GM18909 (cell line): ENCODE measurements at regions not wholly inside any gene's neighbourhood (a gene's known extent, or its start where the extent isn't known, plus 50 kb on each side); places are given as distances from the start of the nearest gene placed in this dataset.
"Not testable (repeated sequence)": the region's sequence is repeated elsewhere in the genome, so short reads cannot be mapped to it uniquely, and the experiment has no call there.

Experiments used
- ATAC-seq: cut with Tn5 transposase; IDR thresholded peaks from one replicate; pipeline ENCODE4 v1.9.1; 2021; ENCODE audit warnings: mild to moderate bottlenecking; ENCODE audit not compliant: unreplicated experiment, poor library complexity

DNA sequence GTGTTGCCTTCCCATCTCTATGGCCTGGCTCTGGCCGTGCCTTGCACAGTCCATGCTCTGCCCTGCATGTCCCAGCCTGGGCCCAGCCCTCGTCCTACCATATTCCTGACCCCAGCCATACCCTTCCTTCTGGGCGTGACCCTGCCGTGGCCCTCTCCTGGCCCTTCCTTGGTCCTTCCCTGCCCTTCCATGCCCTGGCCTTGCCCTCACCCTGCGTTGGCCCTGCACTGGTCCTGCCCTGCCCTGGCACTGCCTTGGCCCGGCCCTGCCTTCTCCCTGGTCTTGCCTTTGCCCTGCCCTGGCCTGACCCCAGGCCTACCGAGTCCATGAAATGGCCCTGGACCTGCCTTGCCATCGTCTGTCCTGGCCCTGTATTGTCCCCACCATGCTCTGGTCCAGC, 1561.8 kb downstream of the RPIA start:
- ATAC-seq, result not testable (repeated sequence)

DNA sequence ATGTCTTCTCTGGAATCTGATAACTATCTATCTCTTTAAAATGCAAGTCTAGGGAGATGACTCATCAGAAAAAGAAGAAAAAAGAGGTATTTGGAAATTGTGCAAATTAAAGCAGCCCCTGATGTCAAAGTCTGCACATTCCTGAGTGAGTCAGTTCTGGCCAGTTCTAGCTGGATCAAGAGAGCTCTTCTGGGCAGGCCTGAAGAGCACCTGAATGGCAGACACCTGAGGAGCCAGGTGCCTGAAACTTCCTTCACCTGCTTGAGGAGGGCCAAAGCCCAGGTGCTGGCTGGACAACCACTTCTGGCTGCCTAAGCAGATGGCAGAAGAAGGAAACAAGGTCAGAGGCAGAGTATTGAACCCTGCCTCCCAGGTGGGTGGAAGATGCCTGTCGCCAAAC, 1575.4 kb downstream of the RPIA start:
- ATAC-seq, result not testable (repeated sequence)

DNA sequence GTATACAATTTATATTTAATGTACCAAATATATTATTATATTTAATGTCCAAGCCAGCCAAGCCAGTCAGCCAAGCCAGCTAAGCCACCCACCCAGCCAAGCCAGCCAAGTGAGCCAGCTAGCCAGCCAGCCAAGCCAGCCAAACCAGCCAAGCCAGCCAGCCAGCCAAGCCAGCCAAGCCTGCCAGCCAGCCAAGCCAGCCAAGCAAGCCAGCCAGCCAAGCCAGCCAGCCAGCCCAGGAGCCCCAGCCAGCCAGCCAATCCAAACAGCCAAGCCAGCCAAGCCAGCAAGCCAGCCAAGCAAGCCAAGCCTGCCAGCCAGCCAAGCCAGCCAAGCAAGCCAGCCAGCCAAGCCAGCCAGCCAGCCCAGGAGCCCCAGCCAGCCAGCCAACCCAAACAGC, 1596.3 kb downstream of the RPIA start:
- not testable (repeated sequence) for ATAC-seq

DNA sequence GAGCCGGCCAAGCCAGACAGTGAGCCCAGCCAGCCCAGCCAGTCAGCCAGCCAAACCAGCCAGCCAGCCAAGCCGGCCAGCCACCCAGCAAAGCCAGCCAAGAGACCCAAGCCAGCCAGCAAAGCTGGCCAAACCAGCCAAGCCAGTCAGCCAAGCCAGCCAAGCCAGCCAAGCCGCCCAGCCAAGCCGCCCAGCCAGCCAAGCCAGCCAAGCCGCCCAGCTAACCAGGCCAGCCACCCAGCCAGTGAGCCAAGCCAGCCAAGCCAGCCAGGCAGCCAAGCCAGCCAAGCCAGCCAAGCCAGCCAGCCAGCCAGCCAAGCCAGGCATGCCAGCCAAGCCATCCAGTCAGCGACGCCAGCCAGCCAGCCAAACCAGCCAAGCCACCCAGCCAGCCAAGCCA, 1596.9 kb downstream of the RPIA start:
- not testable (repeated sequence) for ATAC-seq

DNA sequence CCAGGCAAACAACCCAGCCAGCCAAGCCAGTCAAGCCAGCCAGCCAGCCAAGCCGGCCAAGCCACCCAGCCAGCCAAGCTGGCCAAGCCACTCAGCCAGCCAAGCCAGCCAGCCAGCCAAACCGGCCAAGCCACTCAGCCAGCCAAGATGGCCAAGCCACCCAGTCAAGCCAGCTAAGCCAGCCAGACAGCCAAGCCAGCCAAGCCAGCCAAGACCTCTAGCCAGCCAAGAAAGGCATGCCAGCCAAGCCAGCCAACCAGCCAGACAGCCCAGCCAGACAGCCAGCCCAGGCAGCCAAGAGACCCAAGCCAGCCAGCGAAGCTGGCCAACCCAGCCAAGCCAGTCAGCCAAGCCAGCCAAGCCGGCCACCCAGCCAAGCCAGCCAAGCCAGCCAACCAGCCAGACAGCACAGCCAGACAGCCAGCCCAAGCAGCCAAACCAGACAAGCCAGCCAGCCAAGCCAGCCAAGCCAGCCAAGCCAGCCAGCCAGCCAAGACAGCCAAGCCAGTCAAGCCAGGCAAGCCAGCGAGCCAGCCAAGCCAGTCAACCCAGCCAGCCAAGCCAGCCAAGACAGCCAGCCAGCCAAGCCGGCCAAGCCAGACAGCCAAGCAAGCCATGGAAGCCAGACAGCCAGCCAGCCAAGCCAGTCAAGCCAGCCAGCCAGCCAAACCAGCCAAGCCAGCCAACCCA, 1598.0 kb downstream of the RPIA start:
- not testable (repeated sequence) for ATAC-seq

DNA sequence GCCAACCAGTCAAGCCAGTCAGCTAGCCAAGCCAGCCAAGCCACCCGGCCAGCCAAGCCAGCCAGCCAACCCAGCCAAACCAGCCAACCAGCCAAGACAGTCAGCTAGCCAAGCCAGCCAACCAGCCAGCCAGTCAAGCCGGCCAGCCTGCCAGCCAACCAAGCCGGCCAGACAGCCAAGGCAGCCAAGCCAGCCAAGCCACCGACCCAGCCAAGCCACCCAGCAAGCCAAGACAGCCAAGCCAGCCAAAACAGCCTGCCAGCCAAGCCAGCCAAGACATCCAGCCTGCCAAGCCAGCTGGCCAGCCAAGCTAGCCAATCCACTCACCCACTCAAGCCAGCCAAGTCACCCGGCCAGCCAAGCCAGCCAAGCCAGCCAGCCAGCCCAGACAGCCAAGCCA, 1599.2 kb downstream of the RPIA start:
- ATAC-seq, result not testable (repeated sequence)

DNA sequence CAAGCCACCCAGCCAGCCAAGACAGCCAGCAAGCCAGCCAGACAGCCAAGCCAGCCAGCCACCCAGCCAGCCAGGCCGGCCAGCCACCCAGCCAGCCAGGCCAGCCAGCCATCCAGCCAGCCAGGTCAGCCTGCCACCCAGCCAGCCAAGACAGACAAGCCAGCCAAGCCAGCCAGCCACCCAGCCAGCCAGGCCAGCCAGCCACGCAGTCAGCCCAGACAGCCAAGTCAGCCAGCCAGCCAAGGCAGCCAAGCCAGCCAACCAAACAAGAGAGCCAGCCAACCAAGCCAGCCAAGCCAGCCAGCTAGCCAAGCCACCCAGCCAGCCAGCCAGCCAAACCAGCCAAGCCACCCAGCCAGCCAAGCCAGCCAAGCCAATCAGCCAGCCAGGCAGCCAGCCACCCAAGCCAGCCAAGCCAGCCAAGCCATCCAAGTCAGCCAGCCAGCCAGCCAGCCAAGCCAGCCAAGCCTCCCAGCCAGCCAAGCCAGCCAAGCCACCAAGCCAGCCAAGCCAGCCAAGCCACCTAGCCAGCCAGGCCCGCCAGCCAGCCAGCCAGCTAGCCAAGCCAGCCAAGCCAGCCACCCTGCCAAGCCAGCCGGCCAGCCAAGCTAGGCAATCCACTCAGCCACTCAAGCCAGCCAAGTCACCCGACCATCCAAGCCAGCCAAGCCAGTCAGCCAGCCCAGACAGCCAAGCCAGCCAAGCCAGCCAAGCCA, 1599.9 kb downstream of the RPIA start:
- not testable (repeated sequence) for ATAC-seq

DNA sequence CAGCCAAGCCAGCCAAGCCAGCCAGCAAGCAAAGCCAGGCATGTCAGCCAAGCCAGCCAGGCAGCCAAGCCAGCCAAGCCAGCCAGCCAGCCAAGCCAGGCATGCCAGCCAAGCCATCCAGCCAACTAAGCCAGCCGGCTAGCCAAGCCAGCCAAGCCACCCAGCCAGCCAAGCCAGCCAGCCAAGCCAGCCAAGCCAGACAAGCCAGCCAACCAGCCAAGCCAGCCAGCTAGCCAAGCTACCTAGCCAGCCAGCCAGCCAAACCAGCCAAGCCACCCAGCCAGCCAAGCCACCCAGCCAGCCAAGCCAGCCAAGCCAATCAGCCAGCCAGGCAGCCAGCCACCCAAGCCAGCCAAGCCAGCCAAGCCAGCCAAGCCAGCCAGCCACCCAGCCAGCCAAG, 1600.5 kb downstream of the RPIA start:
- ATAC-seq, result not testable (repeated sequence)

DNA sequence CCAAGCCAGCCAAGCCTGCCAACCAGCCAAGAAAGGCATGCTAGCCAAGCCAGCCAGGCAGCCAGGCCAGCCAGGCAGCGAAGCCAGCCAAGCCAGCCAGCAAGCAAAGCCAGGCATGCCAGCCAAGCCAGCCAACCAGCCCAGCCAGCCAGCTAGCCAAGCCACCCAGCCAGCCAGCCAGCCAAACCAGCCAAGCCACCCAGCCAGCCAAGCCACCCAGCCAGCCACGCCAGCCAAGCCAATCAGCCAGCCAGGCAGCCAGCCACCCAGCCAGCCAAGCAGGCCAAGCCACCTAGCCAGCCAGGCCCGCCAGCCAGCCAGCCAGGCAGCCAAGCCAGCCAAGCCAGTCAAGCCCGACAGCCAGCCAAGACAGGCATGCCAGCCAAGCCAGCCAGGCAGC, 1601.0 kb downstream of the RPIA start:
- ATAC-seq, result not testable (repeated sequence)

DNA sequence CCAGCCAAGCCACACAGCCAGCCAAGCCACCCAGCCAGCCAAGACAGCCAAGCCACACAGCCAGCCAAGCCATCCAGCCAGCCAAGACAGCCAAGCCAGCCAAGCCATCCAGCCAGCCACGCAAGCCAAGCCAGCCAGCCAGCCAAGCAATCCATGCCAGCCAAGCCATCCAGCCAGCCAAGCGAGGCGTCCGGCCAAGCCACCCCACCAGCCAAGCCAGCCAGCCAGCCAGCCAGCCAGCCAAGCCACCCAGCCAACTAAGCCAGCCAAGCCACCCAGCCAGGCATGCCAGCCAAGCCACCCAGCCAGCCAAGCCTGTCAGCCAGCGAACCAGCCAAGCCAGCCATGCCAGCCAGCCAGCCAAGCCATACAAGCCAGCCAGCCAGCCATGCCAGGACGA, 1601.8 kb downstream of the RPIA start:
- ATAC-seq, result not testable (repeated sequence)

DNA sequence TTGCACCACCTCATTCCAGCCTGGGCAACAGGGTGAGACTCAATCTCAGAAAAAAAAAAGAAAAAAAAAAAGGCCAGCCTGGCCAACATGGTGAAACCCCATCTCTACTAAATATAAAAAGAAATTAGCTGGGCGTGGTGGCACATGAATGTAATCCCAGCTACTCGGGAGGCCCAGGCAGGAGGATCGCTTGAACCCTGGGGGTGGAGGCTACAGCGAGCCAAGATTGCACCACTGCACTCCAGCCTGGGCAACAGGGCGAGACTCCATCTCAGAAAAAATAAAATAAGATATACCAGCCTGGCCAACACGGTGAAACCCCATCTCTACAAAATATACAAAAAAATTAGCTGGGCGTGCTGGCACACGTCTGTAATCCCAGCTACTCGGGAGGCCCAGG, 1602.3 kb downstream of the RPIA start:
- ATAC-seq, result not testable (repeated sequence)

DNA sequence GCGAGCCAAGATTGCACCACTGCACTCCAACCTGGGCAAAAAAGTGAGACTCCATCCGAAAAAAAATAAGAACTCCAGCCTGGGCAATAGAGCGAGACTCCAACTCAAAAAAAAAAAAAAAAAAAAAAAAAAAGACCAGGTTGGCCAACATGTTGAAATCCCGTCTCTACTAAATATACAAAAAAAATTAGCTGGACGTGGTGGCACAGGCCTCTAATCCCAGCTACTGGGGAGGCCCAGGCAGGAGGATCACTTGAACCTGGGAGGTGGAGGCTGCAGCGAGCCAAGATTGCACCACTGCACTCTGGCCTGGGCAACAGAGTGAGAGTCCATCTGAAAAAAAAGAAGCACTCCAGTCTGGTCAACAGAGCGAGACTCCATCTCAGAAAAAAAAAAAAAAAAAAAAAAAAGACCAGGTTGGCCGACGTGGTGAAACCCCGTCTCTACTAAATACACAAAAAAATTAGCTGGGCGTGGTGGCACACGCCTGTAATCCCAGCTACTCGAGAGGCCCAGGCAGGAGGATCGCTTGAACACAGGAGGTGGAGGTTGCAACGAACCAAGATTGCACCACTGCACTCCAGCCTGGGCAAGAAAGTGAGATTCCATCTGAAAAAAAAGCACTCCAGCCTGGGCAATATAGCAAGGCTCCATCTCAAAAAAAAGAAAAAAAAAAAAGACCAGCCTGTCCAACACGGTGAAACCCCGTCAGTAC, 1603.7 kb downstream of the RPIA start:
- not testable (repeated sequence) for ATAC-seq

DNA sequence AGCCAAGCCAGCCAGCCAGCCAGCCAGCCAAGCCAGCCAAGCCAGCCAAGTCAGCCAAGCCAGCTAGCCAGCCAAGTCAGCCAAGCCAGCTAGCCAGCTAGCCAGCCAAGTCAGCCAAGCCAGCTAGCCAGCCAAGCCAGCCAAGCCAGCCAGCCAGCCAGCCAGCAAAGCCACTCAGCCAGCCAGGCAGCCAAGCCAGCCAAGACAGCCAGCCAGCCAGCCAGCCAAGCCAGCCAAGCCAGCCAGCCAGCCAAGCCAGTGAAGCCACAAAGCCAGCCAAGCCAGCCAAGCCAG, 1605.0 kb downstream of the RPIA start:
- ATAC-seq, result not testable (repeated sequence)

DNA sequence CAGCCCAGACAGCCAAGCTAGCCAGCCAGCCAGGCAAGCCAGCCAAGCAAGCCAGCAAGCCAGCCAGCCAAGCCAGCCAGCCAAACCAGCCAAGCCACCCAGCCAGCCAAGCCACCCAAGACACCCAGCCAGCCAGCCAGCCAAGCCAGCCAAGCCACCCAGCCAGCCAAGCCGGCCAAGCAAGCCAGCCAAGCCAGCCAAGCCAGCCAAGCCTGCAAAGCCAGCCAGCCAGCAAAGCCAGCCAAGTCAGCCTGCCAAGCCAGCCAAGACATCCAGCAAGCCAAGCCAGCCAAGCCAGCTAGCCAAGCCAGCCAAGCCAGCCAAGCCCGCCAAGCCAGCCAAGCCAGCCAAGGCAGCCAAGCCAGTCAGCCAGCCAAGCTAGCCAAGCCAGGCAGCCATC, 1606.2 kb downstream of the RPIA start:
- ATAC-seq, result not testable (repeated sequence)

DNA sequence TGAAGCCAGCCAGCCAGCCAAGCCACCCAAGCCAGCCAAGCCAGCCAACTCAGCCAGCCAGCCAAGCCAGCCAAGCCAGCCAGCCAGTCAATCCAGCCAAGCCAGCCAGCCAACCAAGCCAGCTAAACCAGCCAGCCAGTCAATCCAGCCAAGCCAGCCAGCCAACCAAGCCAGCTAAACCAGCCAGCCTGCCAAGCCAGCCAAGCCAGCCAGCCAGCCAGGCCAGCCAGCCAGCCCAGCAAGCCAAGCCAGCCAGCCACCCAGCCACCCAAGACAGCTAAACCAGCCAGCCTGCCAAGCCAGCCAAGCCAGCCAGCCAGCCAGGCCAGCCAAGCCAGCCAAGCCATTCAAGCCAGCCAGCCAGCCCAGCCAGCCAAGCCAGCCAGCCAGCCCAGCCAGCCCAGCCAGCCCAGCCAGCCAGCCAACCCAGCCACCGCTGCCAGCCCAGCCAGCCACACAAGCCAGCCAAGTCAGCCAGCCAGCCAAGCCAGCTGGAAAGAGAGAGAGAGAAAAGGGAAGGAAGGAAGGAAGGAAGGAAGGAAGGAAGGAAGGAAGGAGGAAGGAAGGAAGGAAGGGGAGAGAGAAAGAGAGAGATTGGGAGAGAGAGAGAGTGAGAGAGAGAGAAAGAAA, 1606.8 kb downstream of the RPIA start:
- not testable (repeated sequence) for ATAC-seq

DNA sequence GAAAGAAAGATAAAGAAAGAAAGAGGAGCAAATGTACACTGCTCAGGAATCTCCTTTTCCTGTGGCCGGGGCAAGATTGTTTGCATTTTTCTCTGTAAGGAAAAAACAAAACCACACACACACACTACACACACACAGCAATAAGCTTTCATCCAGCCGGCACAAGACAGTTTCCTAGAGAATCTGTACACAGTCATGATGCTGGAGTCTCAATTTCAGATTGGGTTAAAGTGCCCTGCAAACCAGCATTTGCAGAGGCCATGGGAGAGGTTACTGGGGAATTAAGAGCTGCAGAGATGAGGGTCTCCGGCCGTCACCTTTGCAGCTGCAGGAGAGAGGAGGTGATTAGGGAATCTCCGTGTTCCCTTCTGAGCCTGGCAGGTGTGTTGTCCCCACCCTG, 1607.5 kb downstream of the RPIA start:
- ATAC-seq, result not testable (repeated sequence)

DNA sequence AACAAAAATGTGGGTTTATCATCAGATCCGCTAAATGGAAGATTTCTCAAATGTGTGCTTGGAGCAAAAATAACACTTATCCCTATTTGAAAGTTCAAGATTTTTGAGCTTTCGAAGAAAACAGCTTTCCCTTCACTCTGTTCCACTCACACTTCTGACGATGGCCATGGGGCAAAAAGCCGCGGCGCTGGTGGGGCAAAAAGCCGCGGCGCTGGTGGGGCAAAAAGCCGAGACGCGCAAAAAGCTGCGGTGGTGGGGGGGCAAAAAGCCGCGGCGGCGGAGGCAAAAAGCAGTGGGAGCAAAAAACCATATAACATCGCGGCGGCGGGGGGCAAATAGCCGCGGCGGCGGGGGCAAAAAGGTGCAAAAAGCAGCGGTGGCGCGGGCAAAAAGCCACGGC, 1631.5 kb downstream of the RPIA start:
- ATAC-seq, result not testable (repeated sequence)

DNA sequence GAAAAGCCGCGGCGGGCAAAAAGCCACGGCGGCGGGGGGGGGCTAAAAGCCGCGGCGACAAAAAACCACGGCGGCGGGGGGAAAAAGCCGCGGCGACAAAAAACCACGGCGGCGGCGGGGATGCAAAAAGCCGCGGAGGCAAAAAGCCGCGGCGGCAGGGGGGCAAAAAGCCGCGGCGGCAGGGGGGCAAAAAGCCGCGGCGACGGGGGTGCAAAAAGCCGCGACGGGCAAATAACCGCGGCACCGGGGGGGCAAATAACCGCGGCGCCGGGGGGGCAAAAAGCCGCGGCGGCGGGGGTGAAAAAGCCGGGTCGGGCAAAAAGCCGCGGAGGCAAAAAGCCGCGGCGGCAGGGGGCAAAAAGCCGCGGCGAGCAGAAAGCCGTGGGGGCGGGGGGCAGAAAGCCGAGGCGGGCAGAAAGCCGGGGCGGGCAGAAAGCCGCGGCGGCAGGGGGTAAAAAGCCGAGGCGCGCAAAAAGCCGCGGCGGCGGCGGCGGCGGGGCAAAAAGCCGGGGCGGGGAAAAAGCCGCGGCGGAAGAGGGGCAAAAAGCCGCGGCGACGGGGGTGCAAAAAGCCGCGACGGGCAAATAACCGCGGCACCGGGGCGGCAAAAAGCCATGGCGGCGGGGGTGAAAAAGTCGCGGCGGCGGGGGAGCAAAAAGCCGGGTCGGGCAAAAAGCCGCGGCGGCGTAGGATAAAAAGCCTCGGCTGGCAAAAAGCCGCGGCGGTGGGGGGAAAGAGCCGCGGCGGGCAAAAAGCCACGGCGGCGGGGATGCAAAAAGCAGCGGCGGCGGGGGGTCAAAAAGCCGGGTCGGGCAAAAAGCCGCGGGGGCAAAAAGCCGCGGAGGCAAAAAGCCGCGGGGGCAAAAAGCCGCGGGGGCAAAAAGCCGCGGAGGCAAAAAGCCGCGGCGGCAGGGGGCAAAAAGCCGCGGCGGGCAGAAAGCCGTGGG, 1632.4 kb downstream of the RPIA start:
- ATAC-seq, result not testable (repeated sequence)

DNA sequence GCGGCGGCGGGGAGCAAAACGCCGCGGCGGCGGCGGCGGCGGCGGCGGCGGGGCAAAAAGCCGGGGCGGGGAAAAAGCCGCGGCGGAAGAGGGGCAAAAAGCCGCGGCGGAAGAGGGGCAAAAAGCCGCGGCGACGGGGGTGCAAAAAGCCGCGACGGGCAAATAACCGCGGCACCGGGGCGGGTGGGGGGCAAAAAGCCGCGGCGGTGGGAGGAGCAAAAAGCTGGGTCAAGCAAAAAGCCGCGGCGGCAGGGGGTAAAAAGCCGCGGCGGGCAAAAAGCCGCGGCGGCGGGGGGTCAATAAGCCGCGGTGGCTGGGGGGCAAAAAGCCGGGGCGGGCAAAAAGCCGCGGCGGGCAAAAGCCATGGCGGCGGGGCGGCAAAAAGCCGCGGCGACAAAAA, 1633.2 kb downstream of the RPIA start:
- ATAC-seq, result not testable (repeated sequence)
